SK-N-SH (cell line): ENCODE measurements at regions not wholly inside any gene's neighbourhood (a gene's known extent, or its start where the extent isn't known, plus 50 kb on each side); places are given as distances from the start of the nearest gene placed in this dataset.

Experiments
- CTCF ChIA-PET: fragments of 300-600, 350-600 bp; formaldehyde crosslinking; extraction: SDS; loops from one replicate; lab custom pipeline; 2021; lab: Yijun Ruan, JAX
- POLR2A ChIA-PET: fragments of 350-600 bp; sonication (Branson Sonifier 250); formaldehyde crosslinking; extraction: SDS; loops from one replicate; lab custom pipeline; 2020; ENCODE audit warnings: antibody characterized with exemption, inconsistent platforms; lab: Yijun Ruan, JAX
- DNase-seq: peaks from one replicate; pipeline ENCODE4 v3.0.0; 2012
- H2AFZ ChIP-seq: fragments of 200-600 bp; sonication (generic); 2 replicates; pipeline ENCODE4 v1.8.1; 2016; ENCODE audit warnings: antibody characterized with exemption, mild to moderate bottlenecking, low read depth
- H3F3A ChIP-seq: fragments of 200-600 bp; sonication (generic); replicated peaks from 2 replicates; pipeline ENCODE3; 2016; ENCODE audit warnings: antibody characterized with exemption, mild to moderate bottlenecking; ENCODE audit not compliant: insufficient read depth
- H3K27ac ChIP-seq, 2 experiments: fragments of 200-500 bp in 1 of 2; fragments of 200-600 bp in 1 of 2; sonication (Bioruptor generic) in 1 of 2; sonication (generic), shearing (Covaris generic) in 1 of 2; 2 replicates each; pipeline versions ENCODE4 v1.5.1 to v1.6.1; 2014 to 2016; ENCODE audit warnings: low read depth in 2 of 2, inconsistent platforms in 1 of 2, low read length in 1 of 2, mild to moderate bottlenecking in 1 of 2, mixed read lengths in 1 of 2
- H3K27me3 ChIP-seq: fragments of 200-600 bp; sonication (generic), shearing (Covaris generic); 2 replicates; pipeline ENCODE4 v1.6.1; 2016; ENCODE audit warnings: mixed run types; ENCODE audit not compliant: insufficient read depth
- H3K36me3 ChIP-seq, 2 experiments: fragments of 200-500 bp in 1 of 2; fragments of 200-600 bp in 1 of 2; sonication (Bioruptor generic) in 1 of 2; sonication (generic) in 1 of 2; replicated peaks in 1 of 2; 2 replicates each; pipeline versions ENCODE3 to v1.5.1; 2014 to 2016; ENCODE audit warnings: low read length in 1 of 2, mild to moderate bottlenecking in 1 of 2; ENCODE audit not compliant: insufficient read depth in 2 of 2, control insufficient read depth in 1 of 2
- H3K4me1 ChIP-seq, 2 experiments: fragments of 200-500 bp in 1 of 2; fragments of 200-600 bp in 1 of 2; sonication (Bioruptor generic) in 1 of 2; sonication (generic), shearing (Covaris generic) in 1 of 2; 2 replicates each; pipeline versions ENCODE4 v1.5.1 to v1.6.1; 2014 to 2016; ENCODE audit warnings: low read depth in 1 of 2, low read length in 1 of 2, mixed run types in 1 of 2; ENCODE audit not compliant: insufficient read depth in 2 of 2, control insufficient read depth in 1 of 2
- H3K4me2 ChIP-seq: fragments of 200-600 bp; sonication (generic), shearing (Covaris generic); 2 replicates; pipeline ENCODE4 v1.6.1; 2017; ENCODE audit warnings: mixed run types
- H3K4me3 ChIP-seq, 2 experiments: fragments of 200-500 bp in 1 of 2; fragments of 200-600 bp in 1 of 2; sonication (Bioruptor generic) in 1 of 2; sonication (generic), shearing (Covaris generic) in 1 of 2; 2 replicates each; pipeline versions ENCODE4 v1.5.1 to v1.8.1; 2014 to 2016; ENCODE audit warnings: low read depth in 2 of 2, inconsistent platforms in 1 of 2, low read length in 1 of 2, mild to moderate bottlenecking in 1 of 2, mixed read lengths in 1 of 2, moderate library complexity in 1 of 2
- H3K79me2 ChIP-seq: fragments of 200-600 bp; sonication (generic); 2 replicates; pipeline ENCODE4 v1.8.1; 2017; ENCODE audit warnings: mild to moderate bottlenecking; ENCODE audit not compliant: insufficient read depth
- H3K9ac ChIP-seq: fragments of 200-600 bp; sonication (generic); 2 replicates; pipeline ENCODE4 v1.6.1; 2017; ENCODE audit warnings: mixed run types
- H3K9me2 ChIP-seq: fragments of 200-600 bp; sonication (generic); 2 replicates; pipeline ENCODE4 v1.6.1; 2017; ENCODE audit warnings: mixed run types
- H3K9me3 ChIP-seq: fragments of 200-600 bp; sonication (generic); 2 replicates; pipeline ENCODE4 v1.6.1; 2017; ENCODE audit warnings: mixed run types, mild to moderate bottlenecking, moderate library complexity
- H4K20me1 ChIP-seq: fragments of 200-600 bp; sonication (generic); 2 replicates; pipeline ENCODE4 v1.6.1; 2017; ENCODE audit warnings: mild to moderate bottlenecking, mixed run types; ENCODE audit not compliant: insufficient read depth
- ELF1 ChIP-seq: IDR thresholded peaks from 2 replicates; pipeline ENCODE4 v1.4.0; 2012
- FOSL2 ChIP-seq: IDR thresholded peaks from 2 replicates; pipeline ENCODE4 v1.4.0; 2012; ENCODE audit warnings: low read depth, mild to moderate bottlenecking, moderate library complexity, borderline replicate concordance
- FOXJ3 ChIP-seq: sonication (generic); formaldehyde crosslinking; IDR thresholded peaks from 2 replicates; pipeline ENCODE4 v1.5.1; 2020; ENCODE audit warnings: mild to moderate bottlenecking, missing genetic modification reagents
- GABPA ChIP-seq: IDR thresholded peaks from 2 replicates; pipeline ENCODE4 v1.4.0; 2012; ENCODE audit warnings: low read depth, mild to moderate bottlenecking
- MEF2A ChIP-seq: IDR thresholded peaks from 2 replicates; pipeline ENCODE4 v1.4.0; 2012; ENCODE audit warnings: low read depth, borderline replicate concordance
- MXI1 ChIP-seq: IDR thresholded peaks from 2 replicates; pipeline ENCODE4 v1.6.1; 2012; ENCODE audit warnings: mild to moderate bottlenecking, low read depth, low read length, improper control_type of control experiment
- RAD21 ChIP-seq: IDR thresholded peaks from 2 replicates; pipeline ENCODE4 v1.6.1; 2012; ENCODE audit warnings: mild to moderate bottlenecking, low read length
- RCOR1 ChIP-seq: fragments of 150-350 bp; IDR thresholded peaks from 2 replicates; pipeline ENCODE4 v1.6.1; 2017; ENCODE audit warnings: antibody characterized with exemption, low read length
- RFX5 ChIP-seq: IDR thresholded peaks from 2 replicates; pipeline ENCODE4 v1.6.1; 2012; ENCODE audit warnings: mild to moderate bottlenecking, improper control_type of control experiment, low read length
- RXRA ChIP-seq: IDR thresholded peaks from 2 replicates; pipeline ENCODE4 v1.4.0; 2012; ENCODE audit warnings: low read depth, mild to moderate bottlenecking, borderline replicate concordance
- TCF12 ChIP-seq: IDR thresholded peaks from 2 replicates; pipeline ENCODE4 v1.4.0; 2012
- YY1 ChIP-seq: IDR thresholded peaks from 2 replicates; pipeline ENCODE4 v1.4.0; 2012; ENCODE audit warnings: low read depth, mild to moderate bottlenecking
- WGBS: methylation state at CpG from one replicate; pipeline ENCODE4 v1.1.6; 2017; ENCODE audit warnings: low lambda C conversion rate; 5-methylcytosine and 5-hydroxymethylcytosine counted together
- TF ChIP-seq, protein P1 (sequence below): IDR thresholded peaks from 2 replicates; pipeline ENCODE4 v1.4.0; 2012; ENCODE audit warnings: low read depth
- TF ChIP-seq, protein P2 (sequence below): fragments of 200-600 bp; sonication (generic); IDR thresholded peaks from 2 replicates; pipeline ENCODE4 v1.6.1; 2017; ENCODE audit warnings: antibody characterized with exemption, mild to moderate bottlenecking, moderate library complexity

DNA sequence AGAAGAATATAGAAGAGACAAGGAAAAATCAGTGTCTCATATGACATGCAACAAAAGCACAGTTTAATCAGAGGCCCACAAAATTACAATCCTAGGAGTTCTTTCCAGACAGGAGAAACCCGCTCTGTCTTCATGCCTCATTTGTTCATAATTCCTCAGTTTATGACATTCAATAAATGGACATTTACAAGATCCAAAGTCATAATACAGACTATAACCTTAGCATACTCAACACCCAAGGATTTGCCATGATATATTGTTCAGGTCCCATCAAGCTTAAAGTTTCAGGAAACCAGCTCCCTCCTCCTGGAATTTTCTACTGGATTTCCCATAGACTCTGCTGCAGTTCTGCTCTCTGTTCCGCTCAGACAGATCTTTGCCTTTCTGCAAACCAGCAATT lies 56.4 kb upstream of the POMP start:
- Histone ChIP-seq H3K4me1 (no peaks in the 10 kb centered on the region), H3K79me2 (no peaks in the 10 kb centered on the region), H3K27ac (no peak overlapping the region), H3K4me2 (no peak overlapping the region), H3F3A (no peaks in the 10 kb centered on the region), H2AFZ (no peak overlapping the region), H3K9me2 (no peaks in the 10 kb centered on the region), H3K9ac (no peak overlapping the region), H4K20me1 (no peaks in the 10 kb centered on the region), H3K4me3 (no peak overlapping the region), H3K27me3 (no peaks in the 10 kb centered on the region), H3K9me3 (no peaks in the 10 kb centered on the region), H3K36me3 (no peaks in the 10 kb centered on the region)
- no peak for TF ChIP-seq MXI1
- TF ChIP-seq FOXJ3, result no peak
- TF ChIP-seq, protein P1, sequence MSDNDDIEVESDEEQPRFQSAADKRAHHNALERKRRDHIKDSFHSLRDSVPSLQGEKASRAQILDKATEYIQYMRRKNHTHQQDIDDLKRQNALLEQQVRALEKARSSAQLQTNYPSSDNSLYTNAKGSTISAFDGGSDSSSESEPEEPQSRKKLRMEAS, result no peak
- no peak for TF ChIP-seq YY1
- ChIA-PET POLR2A (no interaction called here), CTCF (no interaction called here)
- DNase-seq, result no peak
- 95% methylated on average over 2 of the region's 2 CpGs for WGBS

DNA sequence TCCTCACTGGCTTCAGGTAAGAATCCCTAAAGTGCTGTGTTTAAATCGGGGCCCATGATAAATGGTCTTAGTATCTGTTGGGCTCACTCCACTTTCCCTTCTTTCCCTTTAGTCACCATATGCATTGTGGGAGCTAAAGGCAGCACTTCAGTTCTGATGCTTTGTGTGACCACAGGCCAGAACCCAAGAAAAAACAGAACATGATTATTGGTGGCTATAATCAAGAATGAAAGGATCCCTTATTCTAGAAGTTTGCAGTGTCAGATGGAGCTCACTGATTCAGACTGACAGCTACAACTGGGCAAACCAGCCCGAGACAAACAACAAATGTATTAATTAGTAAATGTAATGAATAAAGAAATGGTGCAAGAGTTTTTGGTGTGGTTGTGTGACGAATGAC lies 57.3 kb upstream of the POMP start:
- Histone ChIP-seq H3K4me1 (no peaks in the 10 kb centered on the region), H3K79me2 (no peaks in the 10 kb centered on the region), H3K9ac (no peak overlapping the region), H2AFZ (no peak overlapping the region), H4K20me1 (no peaks in the 10 kb centered on the region), H3K36me3 (no peaks in the 10 kb centered on the region), H3K27me3 (no peaks in the 10 kb centered on the region; the same call in 1 of the 2 replicates), H3F3A (no peaks in the 10 kb centered on the region), H3K27ac (no peak overlapping the region), H3K4me3 (no peak overlapping the region), H3K4me2 (no peak overlapping the region), H3K9me3 (no peaks in the 10 kb centered on the region), H3K9me2 (no peaks in the 10 kb centered on the region)
- no peak for TF ChIP-seq GABPA
- no peak for TF ChIP-seq RFX5
- TF ChIP-seq, protein P2, sequence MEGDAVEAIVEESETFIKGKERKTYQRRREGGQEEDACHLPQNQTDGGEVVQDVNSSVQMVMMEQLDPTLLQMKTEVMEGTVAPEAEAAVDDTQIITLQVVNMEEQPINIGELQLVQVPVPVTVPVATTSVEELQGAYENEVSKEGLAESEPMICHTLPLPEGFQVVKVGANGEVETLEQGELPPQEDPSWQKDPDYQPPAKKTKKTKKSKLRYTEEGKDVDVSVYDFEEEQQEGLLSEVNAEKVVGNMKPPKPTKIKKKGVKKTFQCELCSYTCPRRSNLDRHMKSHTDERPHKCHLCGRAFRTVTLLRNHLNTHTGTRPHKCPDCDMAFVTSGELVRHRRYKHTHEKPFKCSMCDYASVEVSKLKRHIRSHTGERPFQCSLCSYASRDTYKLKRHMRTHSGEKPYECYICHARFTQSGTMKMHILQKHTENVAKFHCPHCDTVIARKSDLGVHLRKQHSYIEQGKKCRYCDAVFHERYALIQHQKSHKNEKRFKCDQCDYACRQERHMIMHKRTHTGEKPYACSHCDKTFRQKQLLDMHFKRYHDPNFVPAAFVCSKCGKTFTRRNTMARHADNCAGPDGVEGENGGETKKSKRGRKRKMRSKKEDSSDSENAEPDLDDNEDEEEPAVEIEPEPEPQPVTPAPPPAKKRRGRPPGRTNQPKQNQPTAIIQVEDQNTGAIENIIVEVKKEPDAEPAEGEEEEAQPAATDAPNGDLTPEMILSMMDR, result no peak
- TF ChIP-seq, protein P1, result no peak
- TF ChIP-seq RXRA, result no peak
- no peak for TF ChIP-seq RCOR1
- TF ChIP-seq TCF12, result no peak
- TF ChIP-seq FOSL2, result no peak
- no peak for TF ChIP-seq MEF2A
- no peak for TF ChIP-seq YY1
- TF ChIP-seq RAD21, result no peak
- TF ChIP-seq ELF1, result no peak
- CTCF ChIA-PET, result interaction anchor here (1.1 kb wide), 1 partner anchor 10 kb away, joined by 4 read pairs; no protein-coding TSS in a partner anchor
- POLR2A ChIA-PET, result no interaction called here
- DNase-seq, result no peak
- WGBS, result 24% methylated on average over 3 of the region's 3 CpGs
